GM12878 (cell line): ENCODE measurements at regions not wholly inside any gene's neighbourhood (a gene's known extent, or its start where the extent isn't known, plus 50 kb on each side); places are given as distances from the start of the nearest gene placed in this dataset.

ENCODE experiments used
- ATAC-seq: fragments of 200-7000 bp; cut with Tn5 transposase; 3 replicates; pipeline ENCODE4 v1.9.1; 2020; ENCODE audit warnings: mild to moderate bottlenecking, moderate library complexity
- BruUV-seq: library from RNA; stranded (reverse); fragments of 400-500 nt; replicated peaks from 2 replicates; lab custom pipeline; 2021; lab: Mats Ljungman, UMichigan
- CTCF ChIA-PET: fragments of 300-600 bp; sonication (Branson Sonifier 250); formaldehyde crosslinking; extraction: SDS; loops from one replicate; lab custom pipeline; 2021; ENCODE audit warnings: inconsistent platforms; lab: Yijun Ruan, JAX
- POLR2A ChIA-PET: fragments of 350-600 bp; formaldehyde crosslinking; extraction: SDS; loops from one replicate; lab custom pipeline; 2021; ENCODE audit warnings: inconsistent platforms; lab: Charles Lee
- RAD21 ChIA-PET: fragments of 300-600 bp; sonication (Branson Sonifier 250); formaldehyde crosslinking; loops from one replicate; lab custom pipeline; 2023; ENCODE audit warnings: antibody characterized with exemption; ENCODE audit not compliant: unreplicated experiment; lab: Charles Lee
- SMC1A ChIA-PET: fragments of 300-600 bp; sonication (Branson Sonifier 250); formaldehyde crosslinking; loops from one replicate; lab custom pipeline; 2023; ENCODE audit not compliant: unreplicated experiment, uncharacterized antibody; lab: Charles Lee
- DNase-seq: peaks from one replicate; pipeline ENCODE4 v3.0.0-alpha.2; 2011; ENCODE audit warnings: low read depth, low spot score
- FAIRE-seq: peaks from 3 replicates; lab custom pipeline; 2011; peaks lifted over from hg19 to GRCh38; lab: Jason Lieb, UNC
- H2AFZ ChIP-seq: 2 replicates; pipeline ENCODE4 v1.6.0; 2011; ENCODE audit warnings: low read depth, low read length, control low read depth; ENCODE audit not compliant: control insufficient read depth
- H3K27ac ChIP-seq: 2 replicates; pipeline ENCODE4 v1.5.1; 2011; ENCODE audit warnings: control low read depth; ENCODE audit not compliant: control insufficient read depth, insufficient read depth
- H3K27me3 ChIP-seq, 2 experiments: replicated peaks in 1 of 2; 2 replicates each; pipeline versions ENCODE4 v1.6.0 to v1.6.1; 2011; ENCODE audit warnings: low read length in 1 of 2; ENCODE audit not compliant: control insufficient read depth in 2 of 2, insufficient read depth in 2 of 2
- H3K36me3 ChIP-seq, 2 experiments: 2 replicates each; pipeline ENCODE4 v1.5.1; 2011; ENCODE audit warnings: low read length in 1 of 2; ENCODE audit not compliant: control insufficient read depth in 2 of 2, insufficient read depth in 2 of 2
- H3K4me1 ChIP-seq: 2 replicates; pipeline ENCODE4 v1.6.1; 2011; ENCODE audit warnings: mild to moderate bottlenecking, low read length, moderate library complexity, mixed read lengths; ENCODE audit not compliant: control insufficient read depth, insufficient read depth
- H3K4me2 ChIP-seq: 2 replicates; pipeline ENCODE4 v1.6.0; 2011; ENCODE audit warnings: control low read depth; ENCODE audit not compliant: control insufficient read depth, insufficient read depth
- H3K4me3 ChIP-seq: fragments of 200-600 bp; sonication (generic); 2 replicates; pipeline ENCODE4 v1.5.1; 2016
- H3K79me2 ChIP-seq: 2 replicates; pipeline ENCODE4 v1.6.0; 2011; ENCODE audit warnings: low read length; ENCODE audit not compliant: control insufficient read depth, insufficient read depth
- H3K9ac ChIP-seq: 2 replicates; pipeline ENCODE4 v1.8.0; 2011; ENCODE audit warnings: low read length, control low read depth, mixed read lengths; ENCODE audit not compliant: control insufficient read depth, insufficient read depth
- H3K9me3 ChIP-seq: replicated peaks from 3 replicates; pipeline ENCODE4 v1.5.1; 2011; ENCODE audit warnings: mild to moderate bottlenecking, low read length; ENCODE audit not compliant: control insufficient read depth, insufficient read depth
- H4K20me1 ChIP-seq: 2 replicates; pipeline ENCODE4 v1.6.0; 2011; ENCODE audit not compliant: control insufficient read depth, insufficient read depth
- CEBPZ ChIP-seq: fragments of 150-350 bp; IDR thresholded peaks from 2 replicates; pipeline ENCODE4 v1.6.1; 2016; ENCODE audit warnings: low read depth, low read length
- HDAC6 ChIP-seq: fragments of 200-600 bp; sonication (generic); IDR thresholded peaks from one replicate; pipeline ENCODE4 v1.8.0; 2017; ENCODE audit warnings: antibody characterized with exemption; ENCODE audit not compliant: unreplicated experiment
- HSF1 ChIP-seq: fragments of 150-350 bp; IDR thresholded peaks from 2 replicates; pipeline ENCODE4 v1.6.1; 2014; ENCODE audit warnings: mild to moderate bottlenecking, low read depth, low read length
- MAX ChIP-seq: IDR thresholded peaks from 2 replicates; pipeline ENCODE4 v1.6.1; 2012; ENCODE audit warnings: low read depth, low read length, improper control_type of control experiment
- MEF2A ChIP-seq: IDR thresholded peaks from 2 replicates; pipeline ENCODE4 v1.6.1; 2011; ENCODE audit warnings: low read depth, mild to moderate bottlenecking, low read length, moderate library complexity; ENCODE audit not compliant: insufficient read depth
- MTA3 ChIP-seq: IDR thresholded peaks from 2 replicates; pipeline ENCODE4 v1.6.1; 2012; ENCODE audit warnings: low read length, inconsistent platforms, borderline replicate concordance
- NR2F1 ChIP-seq: fragments of 450-650 bp; conservative IDR thresholded peaks from 2 replicates; pipeline ENCODE4 v1.6.1; 2017; ENCODE audit warnings: mild to moderate bottlenecking
- PAX5 ChIP-seq: IDR thresholded peaks from 2 replicates; pipeline ENCODE4 v1.6.1; 2011; ENCODE audit warnings: low read depth, low read length, borderline replicate concordance
- WGBS: methylation state at CpG from one replicate; pipeline ENCODE4 v1.1.6; 2016; ENCODE audit warnings: low lambda C conversion rate; ENCODE audit not compliant: insufficient replicate concordance, insufficient coverage; ENCODE audit errors: missing lambda C conversion rate; 5-methylcytosine and 5-hydroxymethylcytosine counted together
- in situ Hi-C: fragments of 300-500 bp; cut with MboI; formaldehyde crosslinking; loops from 9 replicates; pipeline ENCODE4 v1.14.3; 2018; ENCODE audit warnings: mixed read lengths
- intact Hi-C: fragments of 100-400 bp; cut with micrococcal nuclease; formaldehyde crosslinking; loops from one replicate; pipeline ENCODE4 v1.14.2; 2022; ENCODE audit not compliant: unreplicated experiment

GRCh38 chr11:33448461-33449130 is 191.4 kb downstream of the HIPK3 start:
- Histone ChIP-seq H3K9ac (no peak overlapping the region), H3K27me3 (no peaks in the 10 kb centered on the region; a peak in 1 of 4 replicates), H3K4me1 (no peaks in the 10 kb centered on the region), H3K9me3 (no peaks in the 10 kb centered on the region), H2AFZ (no peak overlapping the region), H3K4me3 (no peak overlapping the region), H3K36me3 (no peaks in the 10 kb centered on the region), H4K20me1 (no peaks in the 10 kb centered on the region), H3K79me2 (no peaks in the 10 kb centered on the region), H3K4me2 (no peak overlapping the region), H3K27ac (no peak overlapping the region)
- ChIA-PET RAD21 (no interaction called here), CTCF (no interaction called here), POLR2A (no interaction called here), SMC1A (interaction anchor here (0.7 to 1.0 kb wide), 2 partner anchors 36 to 50 kb away, joined by 3 read pairs; no protein-coding TSS in a partner anchor)
- no peak for FAIRE-seq
- DNase-seq = no peak
- 75% methylated on average over 5 of the region's 5 CpGs for WGBS
- intact Hi-C loops (no loop called here), in situ Hi-C loops (no loop called here)
- ATAC-seq = no peak
- no peak for TF ChIP-seq CEBPZ
- no peak for TF ChIP-seq MTA3
- TF ChIP-seq MAX = no peak
- TF ChIP-seq HSF1 = no peak
- TF ChIP-seq HDAC6 = no peak
- no peak for TF ChIP-seq PAX5
- TF ChIP-seq MEF2A = no peak
- TF ChIP-seq NR2F1 = no peak
- BruUV-seq = no TSS peak
